ENCODE measurements at regions not wholly inside any gene's neighbourhood (a gene's known extent, or its start where the extent isn't known, plus 50 kb on each side); places are given as distances from the start of the nearest gene placed in this dataset.

GRCh38 chr11:105389952-105390351, 219.9 kb upstream of the GRIA4 start:
- TF ChIP-seq CTCF (IDR thresholded peaks at IDR 0.05; ENCODE audit: insufficient read depth, low read length, poor library complexity, severe bottlenecking) = no peak
- DNase-seq (ENCODE audit: low read depth) = no peak
- Histone ChIP-seq H3K27me3 (ENCODE audit: control insufficient read depth, insufficient read depth, low read length) (no peaks in the 10 kb centered on the region), H3K36me3 (ENCODE audit: control insufficient read depth, insufficient read depth, low read length) (no peaks in the 10 kb centered on the region), H3K4me3 (ENCODE audit: low read depth, low read length) (no peak overlapping the region)

GRCh38 chr11:105388006-105388405, 221.9 kb upstream of the GRIA4 start:
- DNase-seq (ENCODE audit: low read depth) = no peak
- Histone ChIP-seq H3K27me3 (ENCODE audit: control insufficient read depth, insufficient read depth, low read length) (no peaks in the 10 kb centered on the region), H3K4me3 (ENCODE audit: low read depth, low read length) (no peak overlapping the region), H3K36me3 (ENCODE audit: control insufficient read depth, insufficient read depth, low read length) (no peaks in the 10 kb centered on the region)
- TF ChIP-seq CTCF (IDR thresholded peaks at IDR 0.05; ENCODE audit: insufficient read depth, low read length, poor library complexity, severe bottlenecking) = no peak

- DNase-seq (ENCODE audit: low read depth) = no peak
- no peak for TF ChIP-seq CTCF (IDR thresholded peaks at IDR 0.05; ENCODE audit: insufficient read depth, low read length, poor library complexity, severe bottlenecking)
- Histone ChIP-seq H3K27me3 (ENCODE audit: control insufficient read depth, insufficient read depth, low read length) (no peaks in the 10 kb centered on the region), H3K36me3 (ENCODE audit: control insufficient read depth, insufficient read depth, low read length) (no peaks in the 10 kb centered on the region), H3K4me3 (ENCODE audit: low read depth, low read length) (no peak overlapping the region)
Observed at GRCh38 chr11:105381941-105382340, 227.9 kb upstream of the GRIA4 start.

- H3K27me3 ChIP-seq (ENCODE audit: control insufficient read depth, insufficient read depth, low read length) = no peaks in the 10 kb centered on the region
- no peak for DNase-seq (ENCODE audit: low read depth)
- TF ChIP-seq CTCF (IDR thresholded peaks at IDR 0.05; ENCODE audit: insufficient read depth, low read length, poor library complexity, severe bottlenecking) = no peak
- no peaks in the 10 kb centered on the region for H3K36me3 ChIP-seq (ENCODE audit: control insufficient read depth, insufficient read depth, low read length)
- no peak overlapping the region for H3K4me3 ChIP-seq (ENCODE audit: low read depth, low read length)
Observed at GRCh38 chr11:105377870-105378269, 232.0 kb upstream of the GRIA4 start.

GRCh38 chr11:105372206-105372605, 232.6 kb upstream of the CARD18 start:
- Histone ChIP-seq H3K27me3 (ENCODE audit: control insufficient read depth, insufficient read depth, low read length) (no peaks in the 10 kb centered on the region), H3K4me3 (ENCODE audit: low read depth, low read length) (no peak overlapping the region), H3K36me3 (ENCODE audit: control insufficient read depth, insufficient read depth, low read length) (no peaks in the 10 kb centered on the region)
- no peak for DNase-seq (ENCODE audit: low read depth)
- TF ChIP-seq CTCF (IDR thresholded peaks at IDR 0.05; ENCODE audit: insufficient read depth, low read length, poor library complexity, severe bottlenecking) = no peak

GRCh38 chr11:105371311-105371710, 231.7 kb upstream of the CARD18 start:
- no peaks in the 10 kb centered on the region for H3K36me3 ChIP-seq (ENCODE audit: control insufficient read depth, insufficient read depth, low read length)
- no peak overlapping the region for H3K4me3 ChIP-seq (ENCODE audit: low read depth, low read length)
- H3K27me3 ChIP-seq (ENCODE audit: control insufficient read depth, insufficient read depth, low read length) = no peaks in the 10 kb centered on the region
- no peak for DNase-seq (ENCODE audit: low read depth)
- TF ChIP-seq CTCF (IDR thresholded peaks at IDR 0.05; ENCODE audit: insufficient read depth, low read length, poor library complexity, severe bottlenecking) = no peak

All from kidney epithelial cell (primary cell).